ENCODE measurements at regions not wholly inside any gene's neighbourhood (a gene's known extent, or its start where the extent isn't known, plus 50 kb on each side); places are given as distances from the start of the nearest gene placed in this dataset.

DNA sequence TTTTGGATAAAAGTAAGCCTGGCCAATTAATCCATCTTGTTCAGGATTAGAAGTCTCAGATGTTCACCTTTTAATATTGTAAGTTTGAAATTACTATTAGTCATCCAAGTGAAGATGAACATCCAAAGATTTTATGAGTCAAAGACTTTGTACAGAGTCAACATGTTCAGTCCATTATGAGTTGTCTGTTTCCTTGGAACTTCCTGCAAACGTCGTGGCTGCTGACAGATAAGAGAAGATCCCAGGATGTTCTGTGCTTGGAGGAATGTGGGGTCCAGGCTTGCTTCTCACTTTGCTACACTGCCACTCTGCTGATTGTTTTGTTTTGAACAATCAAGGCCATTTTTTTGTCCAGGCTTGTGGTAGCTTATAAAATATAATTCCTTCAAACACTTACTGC, 74.3 kb upstream of the SLCO2A1 start:
- ATAC-seq (ENCODE audit: low read depth) (no peak), DNase-seq (no peak)
- H3K4me1 ChIP-seq (ENCODE audit: control insufficient read depth in 2 of 2, insufficient read depth in 2 of 2, low read length in 2 of 2): no peaks in the 10 kb centered on the region
- intact Hi-C loops (cut with micrococcal nuclease): no loop called here
- H3K27ac Mint-ChIP-seq: no peak overlapping the region
- H3K27ac ChIP-seq (ENCODE audit: low read length in 2 of 2): no peak overlapping the region
- CTCF ChIA-PET: no interaction called here
- POLR2A ChIA-PET: no interaction called here
- no peaks in the 10 kb centered on the region for H3K36me3 ChIP-seq (replicated peaks in 1 of 2; ENCODE audit: control extremely low read depth in 1 of 2, control insufficient read depth in 1 of 2, extremely low read depth in 1 of 2, insufficient read depth in 2 of 2, low read length in 1 of 2)
- no peak for TF ChIP-seq EZH2 (IDR thresholded peaks at IDR 0.05; ENCODE audit: borderline replicate concordance, insufficient read depth, low read depth, low read length, poor library complexity, severe bottlenecking)
- TF ChIP-seq, protein P1, sequence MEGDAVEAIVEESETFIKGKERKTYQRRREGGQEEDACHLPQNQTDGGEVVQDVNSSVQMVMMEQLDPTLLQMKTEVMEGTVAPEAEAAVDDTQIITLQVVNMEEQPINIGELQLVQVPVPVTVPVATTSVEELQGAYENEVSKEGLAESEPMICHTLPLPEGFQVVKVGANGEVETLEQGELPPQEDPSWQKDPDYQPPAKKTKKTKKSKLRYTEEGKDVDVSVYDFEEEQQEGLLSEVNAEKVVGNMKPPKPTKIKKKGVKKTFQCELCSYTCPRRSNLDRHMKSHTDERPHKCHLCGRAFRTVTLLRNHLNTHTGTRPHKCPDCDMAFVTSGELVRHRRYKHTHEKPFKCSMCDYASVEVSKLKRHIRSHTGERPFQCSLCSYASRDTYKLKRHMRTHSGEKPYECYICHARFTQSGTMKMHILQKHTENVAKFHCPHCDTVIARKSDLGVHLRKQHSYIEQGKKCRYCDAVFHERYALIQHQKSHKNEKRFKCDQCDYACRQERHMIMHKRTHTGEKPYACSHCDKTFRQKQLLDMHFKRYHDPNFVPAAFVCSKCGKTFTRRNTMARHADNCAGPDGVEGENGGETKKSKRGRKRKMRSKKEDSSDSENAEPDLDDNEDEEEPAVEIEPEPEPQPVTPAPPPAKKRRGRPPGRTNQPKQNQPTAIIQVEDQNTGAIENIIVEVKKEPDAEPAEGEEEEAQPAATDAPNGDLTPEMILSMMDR (IDR thresholded peaks at IDR 0.05): no peak
- H3K9ac ChIP-seq (ENCODE audit: low read length): no peak overlapping the region
- no peak overlapping the region for H3K4me2 ChIP-seq (replicated peaks; ENCODE audit: low read depth, low read length, poor library complexity, severe bottlenecking)
- no peaks in the 10 kb centered on the region for H4K20me1 ChIP-seq (ENCODE audit: control insufficient read depth, insufficient read depth, low read length, poor library complexity, severe bottlenecking)
- peaks cover 0 to 6% (median 0%) of the 10 kb centered on the region in 4 experiments for H3K27me3 ChIP-seq (replicated peaks in 1 of 4; ENCODE audit: control extremely low read depth in 1 of 4, control insufficient read depth in 3 of 4, insufficient read depth in 4 of 4, low read length in 3 of 4)
- peaks cover 0 to 7% (median 0%) of the 10 kb centered on the region in 3 donors for H3K9me3 ChIP-seq (ENCODE audit: control extremely low read depth in 1 of 3, control insufficient read depth in 2 of 3, insufficient read depth in 1 of 3, low read length in 2 of 3)
- H3K27me3 Mint-ChIP-seq: peaks cover 11% of the 10 kb centered on the region
- H3K4me3 Mint-ChIP-seq: no peak overlapping the region
- no peaks in the 10 kb centered on the region for H3K9me3 Mint-ChIP-seq (ENCODE audit: insufficient read depth)
- H2AFZ ChIP-seq (ENCODE audit: insufficient read depth, low read depth, low read length, poor library complexity, severe bottlenecking): no peak overlapping the region
- no peaks in the 10 kb centered on the region for H3K4me1 Mint-ChIP-seq
- H3K79me2 ChIP-seq (ENCODE audit: control insufficient read depth, insufficient read depth, low read length): no peaks in the 10 kb centered on the region
- WGBS (ENCODE audit: insufficient coverage): 33% methylated on average over 2 of the region's 2 CpGs
- no peak overlapping the region for H3K4me3 ChIP-seq (ENCODE audit: control extremely low read depth in 1 of 5, extremely low read depth in 1 of 5, insufficient read depth in 1 of 5, low read depth in 2 of 5, low read length in 4 of 5)

DNA sequence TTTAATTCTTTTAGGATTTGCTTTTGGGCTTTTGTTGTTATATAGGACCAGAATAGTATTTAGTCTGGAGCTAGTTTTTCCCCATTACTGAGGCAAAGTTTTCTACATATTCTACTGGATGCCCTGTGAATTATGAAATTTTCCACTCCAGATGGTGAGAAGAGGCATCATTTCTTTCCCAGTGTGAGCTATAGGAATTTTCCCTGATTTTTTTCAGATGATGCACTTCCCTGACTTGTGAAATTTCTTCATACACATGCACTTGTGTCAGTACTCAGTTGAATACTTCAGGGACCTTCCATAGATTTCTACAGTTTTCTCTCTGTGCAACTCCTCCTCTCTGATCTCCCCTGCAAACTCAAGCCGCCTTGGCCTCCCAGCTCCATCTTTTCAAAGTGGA, 73.7 kb upstream of the SLCO2A1 start:
- DNase-seq (no peak), ATAC-seq (ENCODE audit: low read depth) (no peak)
- no peaks in the 10 kb centered on the region for H3K79me2 ChIP-seq (ENCODE audit: control insufficient read depth, insufficient read depth, low read length)
- H3K4me1 ChIP-seq (ENCODE audit: control insufficient read depth in 2 of 2, insufficient read depth in 2 of 2, low read length in 2 of 2): no peaks in the 10 kb centered on the region
- H4K20me1 ChIP-seq (ENCODE audit: control insufficient read depth, insufficient read depth, low read length, poor library complexity, severe bottlenecking): no peaks in the 10 kb centered on the region
- H3K4me3 ChIP-seq (ENCODE audit: control extremely low read depth in 1 of 5, extremely low read depth in 1 of 5, insufficient read depth in 1 of 5, low read depth in 2 of 5, low read length in 4 of 5): no peak overlapping the region
- POLR2A ChIA-PET: no interaction called here
- no peak for TF ChIP-seq EZH2 (IDR thresholded peaks at IDR 0.05; ENCODE audit: borderline replicate concordance, insufficient read depth, low read depth, low read length, poor library complexity, severe bottlenecking)
- TF ChIP-seq, protein P1 (IDR thresholded peaks at IDR 0.05): no peak
- H3K27ac ChIP-seq (ENCODE audit: low read length in 2 of 2): no peak overlapping the region
- no peak overlapping the region for H3K9ac ChIP-seq (ENCODE audit: low read length)
- H3K27me3 ChIP-seq (replicated peaks in 1 of 4; ENCODE audit: control extremely low read depth in 1 of 4, control insufficient read depth in 3 of 4, insufficient read depth in 4 of 4, low read length in 3 of 4): peaks cover 0 to 6% (median 0%) of the 10 kb centered on the region in 4 experiments
- WGBS (ENCODE audit: insufficient coverage): 91% methylated on average over 1 of the region's 1 CpG
- intact Hi-C loops (cut with micrococcal nuclease): no loop called here
- peaks cover 0 to 7% (median 0%) of the 10 kb centered on the region in 3 donors for H3K9me3 ChIP-seq (ENCODE audit: control extremely low read depth in 1 of 3, control insufficient read depth in 2 of 3, insufficient read depth in 1 of 3, low read length in 2 of 3)
- H3K4me3 Mint-ChIP-seq: no peak overlapping the region
- no peaks in the 10 kb centered on the region for H3K36me3 ChIP-seq (replicated peaks in 1 of 2; ENCODE audit: control extremely low read depth in 1 of 2, control insufficient read depth in 1 of 2, extremely low read depth in 1 of 2, insufficient read depth in 2 of 2, low read length in 1 of 2)
- no peak overlapping the region for H3K4me2 ChIP-seq (replicated peaks; ENCODE audit: low read depth, low read length, poor library complexity, severe bottlenecking)
- H3K27me3 Mint-ChIP-seq: peaks cover 11% of the 10 kb centered on the region
- CTCF ChIA-PET: no interaction called here
- H3K27ac Mint-ChIP-seq: no peak overlapping the region
- no peaks in the 10 kb centered on the region for H3K4me1 Mint-ChIP-seq
- no peak overlapping the region for H2AFZ ChIP-seq (ENCODE audit: insufficient read depth, low read depth, low read length, poor library complexity, severe bottlenecking)
- no peaks in the 10 kb centered on the region for H3K9me3 Mint-ChIP-seq (ENCODE audit: insufficient read depth)
